GM19455 (cell line): ENCODE measurements at regions not wholly inside any gene's neighbourhood (a gene's known extent, or its start where the extent isn't known, plus 50 kb on each side); places are given as distances from the start of the nearest gene placed in this dataset.

Source experiments
- ATAC-seq: cut with Tn5 transposase; IDR thresholded peaks from one replicate; pipeline ENCODE4 v1.9.1; 2021; ENCODE audit not compliant: unreplicated experiment

- ATAC-seq, result no peak
Observed at GRCh38 chr2:236794176-236794957, 224.7 kb downstream of the ACKR3 start.

GRCh38 chr2:236795169-236795860, 225.7 kb downstream of the ACKR3 start:
- ATAC-seq, result no peak

- no peak for ATAC-seq
Observed at GRCh38 chr2:236795861-236796219, 226.2 kb downstream of the ACKR3 start.

- ATAC-seq, result no peak
Observed at GRCh38 chr2:236796236-236796635, 226.6 kb downstream of the ACKR3 start.

- no peak for ATAC-seq
Observed at GRCh38 chr2:236797411-236797810, 227.8 kb downstream of the ACKR3 start.

- no peak for ATAC-seq
Observed at GRCh38 chr2:236798491-236798890, 228.9 kb downstream of the ACKR3 start.

- no peak for ATAC-seq
Observed at GRCh38 chr2:236799391-236800026, 229.9 kb downstream of the ACKR3 start.

- no peak for ATAC-seq
Observed at GRCh38 chr2:236802862-236803261, 233.2 kb downstream of the ACKR3 start.

- ATAC-seq, result no peak
Observed at GRCh38 chr2:236803621-236804020, 234.0 kb downstream of the ACKR3 start.

- no peak for ATAC-seq
Observed at GRCh38 chr2:236805800-236806531, 236.3 kb downstream of the ACKR3 start.

GRCh38 chr2:236809716-236810115, 240.1 kb downstream of the ACKR3 start:
- no peak for ATAC-seq

GRCh38 chr2:236811062-236811656, 241.5 kb downstream of the ACKR3 start:
- ATAC-seq, result no peak

GRCh38 chr2:236813766-236814165, 244.1 kb downstream of the ACKR3 start:
- ATAC-seq, result no peak

- no peak for ATAC-seq
Observed at GRCh38 chr2:236814593-236814992, 245.0 kb downstream of the ACKR3 start.

- ATAC-seq, result no peak
Observed at GRCh38 chr2:236815746-236816145, 246.1 kb downstream of the ACKR3 start.

- no peak for ATAC-seq
Observed at GRCh38 chr2:236816197-236817170, 246.9 kb downstream of the ACKR3 start.

GRCh38 chr2:236818281-236819045, 248.8 kb downstream of the ACKR3 start:
- no peak for ATAC-seq

- no peak for ATAC-seq
Observed at GRCh38 chr2:236819275-236820002, 249.8 kb downstream of the ACKR3 start.
